Heart left ventricle (tissue), 16 donors: ENCODE measurements at regions not wholly inside any gene's neighbourhood (a gene's known extent, or its start where the extent isn't known, plus 50 kb on each side); places are given as distances from the start of the nearest gene placed in this dataset.

ENCODE experiments used
- ATAC-seq, 4 donors: fragments of 200-7000 bp; cut with Tn5 transposase; one replicate each; pipeline ENCODE4 v1.9.1; 2020 to 2022; ENCODE audit warnings: moderate library complexity in 4 of 4, mild to moderate bottlenecking in 3 of 4, moderate number of reproducible peaks in 1 of 4
- DNase-seq, 5 donors: peaks; one replicate each; pipeline ENCODE4 v3.0.0-alpha.2; 2020
- H3K27ac ChIP-seq, 12 donors: fragments of 200-600 bp; sonication (generic) in 4 of 12; one replicate each; pipeline versions ENCODE4 v1.5.0 to v1.8.0; 2016 to 2022; ENCODE audit warnings: mild to moderate bottlenecking in 2 of 12
- H3K27me3 ChIP-seq, 9 donors: fragments of 200-600 bp; sonication (generic) in 2 of 9; one replicate each; pipeline versions ENCODE4 v1.5.1 to v1.8.0; 2016 to 2022; ENCODE audit warnings: mild to moderate bottlenecking in 3 of 9
- H3K36me3 ChIP-seq, 9 donors: fragments of 200-600 bp; sonication (generic) in 2 of 9; one replicate each; pipeline versions ENCODE4 v1.5.0 to v1.8.0; 2018 to 2022; ENCODE audit warnings: mild to moderate bottlenecking in 2 of 9
- H3K4me1 ChIP-seq, 12 donors: fragments of 200-600 bp; sonication (generic) in 4 of 12; one replicate each; pipeline versions ENCODE4 v1.5.0 to v1.8.0; 2016 to 2022; ENCODE audit warnings: mild to moderate bottlenecking in 3 of 12
- H3K4me3 ChIP-seq, 12 donors: fragments of 200-600 bp; sonication (generic) in 4 of 12; one replicate each; pipeline versions ENCODE4 v1.5.0 to v1.8.0; 2017 to 2022; ENCODE audit warnings: mild to moderate bottlenecking in 9 of 12, moderate library complexity in 4 of 12
- H3K9me3 ChIP-seq, 12 donors: fragments of 200-600 bp; sonication (generic) in 4 of 12; one replicate each; pipeline versions ENCODE4 v1.5.0 to v1.8.0; 2016 to 2022; ENCODE audit warnings: mild to moderate bottlenecking in 1 of 12
- POLR2A ChIP-seq, 2 donors: fragments of 450-650 bp; IDR thresholded peaks; one replicate each; pipeline ENCODE4 v1.6.1; 2017; ENCODE audit warnings: antibody characterized with exemption in 2 of 2, mild to moderate bottlenecking in 2 of 2, moderate library complexity in 2 of 2
- WGBS, 4 donors: extraction: QIAGEN DNeasy Blood & Tissue Kit in 2 of 4; methylation state at CpG; one replicate each; pipeline versions ENCODE4 v1.1.5 to v1.1.7; 2013 to 2018; 5-methylcytosine and 5-hydroxymethylcytosine counted together
- intact Hi-C, 10 donors: fragments of 100-400 bp; cut with DNase I; formaldehyde crosslinking; loops; one replicate each; pipeline versions ENCODE4 v1.11.1 to v1.14.2; 2022
- TF ChIP-seq, protein P1 (sequence below), 12 donors: fragments of 200-600 bp; sonication (generic) in 4 of 12; IDR thresholded peaks; one replicate each; pipeline versions ENCODE4 v1.5.0 to v1.8.0; 2018 to 2022; ENCODE audit warnings: antibody characterized with exemption in 12 of 12, mild to moderate bottlenecking in 5 of 12
- donor health status: ischemic (EF 13 %, LVEDD 7.1; RV severe dilation, severe dysfunction).
- donor health status: healthy with polysubstance abuse.
- donor health status: DM: no; HTN: yes; CAD: no.
- donor health status: DM: no; HTN: no; CAD: no.
- donor health status: ischemic (EF 25% LVEDD 6.9; RV normal size, moderate dysfunction).
- donor health status: ischemic (EF 25% LVEDD 5.7; RV mildly dilated, moderate dysfunction).
- donor health status: healthy.
- donor health status: DM: yes; HTN: yes; CAD: no.
- donor health status: ischemic (EF 35%, LVEDD 5.7; RV mildly dilated, moderate dysfunction).
- donor health status: nonischemic (EF 11% LVEDD 7.7; RV severe dilation, severe dysfunction).
- donor health status: DM: yes; HTN: yes; CAD: no.
- donor health status: PGD.
- donor health status: ischemic (EF 29% LVEDD 5.4; RV normal size, mild dysfunction).
- donor health status: nonischemic (EF 23%, LVEDD 6.1; RV moderate dilation, normal function).

DNA sequence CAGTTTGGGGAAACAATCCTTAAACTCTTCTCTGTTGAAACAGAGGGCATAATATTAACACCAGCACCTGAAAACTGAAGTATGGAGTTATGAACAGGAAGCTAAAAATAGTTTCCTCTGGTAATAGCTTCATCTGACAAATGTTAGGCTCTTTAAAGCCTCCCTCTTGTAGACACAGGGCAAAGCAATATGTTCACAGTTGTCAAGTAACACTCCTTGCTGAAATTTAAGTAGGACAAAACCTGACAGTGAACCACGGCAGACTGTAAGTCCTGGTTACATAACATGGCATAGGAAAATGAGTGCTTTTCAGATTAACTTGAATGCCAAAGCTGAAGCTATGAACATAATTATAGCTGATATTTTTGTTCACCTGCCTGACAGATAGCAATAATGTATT is 172.9 kb downstream of the CMPK2 start:
- intact Hi-C loops: no loop called here
- WGBS, 4 donors: 45 to 60% (median 57%) methylated on average over 1 of the region's 1 CpG
- peaks cover 0 to 23% (median 11%) of the 10 kb centered on the region in 12 donors for H3K4me1 ChIP-seq
- DNase-seq (no peak), ATAC-seq (peak in 3 of 4 donors; percentile 34 to 70 (median 68))
- no peak overlapping the region for H3K4me3 ChIP-seq
- TF ChIP-seq POLR2A (IDR thresholded peaks at IDR 0.05): no peak
- TF ChIP-seq, protein P1, sequence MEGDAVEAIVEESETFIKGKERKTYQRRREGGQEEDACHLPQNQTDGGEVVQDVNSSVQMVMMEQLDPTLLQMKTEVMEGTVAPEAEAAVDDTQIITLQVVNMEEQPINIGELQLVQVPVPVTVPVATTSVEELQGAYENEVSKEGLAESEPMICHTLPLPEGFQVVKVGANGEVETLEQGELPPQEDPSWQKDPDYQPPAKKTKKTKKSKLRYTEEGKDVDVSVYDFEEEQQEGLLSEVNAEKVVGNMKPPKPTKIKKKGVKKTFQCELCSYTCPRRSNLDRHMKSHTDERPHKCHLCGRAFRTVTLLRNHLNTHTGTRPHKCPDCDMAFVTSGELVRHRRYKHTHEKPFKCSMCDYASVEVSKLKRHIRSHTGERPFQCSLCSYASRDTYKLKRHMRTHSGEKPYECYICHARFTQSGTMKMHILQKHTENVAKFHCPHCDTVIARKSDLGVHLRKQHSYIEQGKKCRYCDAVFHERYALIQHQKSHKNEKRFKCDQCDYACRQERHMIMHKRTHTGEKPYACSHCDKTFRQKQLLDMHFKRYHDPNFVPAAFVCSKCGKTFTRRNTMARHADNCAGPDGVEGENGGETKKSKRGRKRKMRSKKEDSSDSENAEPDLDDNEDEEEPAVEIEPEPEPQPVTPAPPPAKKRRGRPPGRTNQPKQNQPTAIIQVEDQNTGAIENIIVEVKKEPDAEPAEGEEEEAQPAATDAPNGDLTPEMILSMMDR (IDR thresholded peaks at IDR 0.05): no peak
- H3K36me3 ChIP-seq: no peaks in the 10 kb centered on the region
- H3K27ac ChIP-seq: peak overlapping the region in 7 of 12 donors; percentile 42 to 54 (median 50)
- peaks cover 0 to 6% (median 0%) of the 10 kb centered on the region in 12 donors for H3K9me3 ChIP-seq
- no peaks in the 10 kb centered on the region for H3K27me3 ChIP-seq

DNA sequence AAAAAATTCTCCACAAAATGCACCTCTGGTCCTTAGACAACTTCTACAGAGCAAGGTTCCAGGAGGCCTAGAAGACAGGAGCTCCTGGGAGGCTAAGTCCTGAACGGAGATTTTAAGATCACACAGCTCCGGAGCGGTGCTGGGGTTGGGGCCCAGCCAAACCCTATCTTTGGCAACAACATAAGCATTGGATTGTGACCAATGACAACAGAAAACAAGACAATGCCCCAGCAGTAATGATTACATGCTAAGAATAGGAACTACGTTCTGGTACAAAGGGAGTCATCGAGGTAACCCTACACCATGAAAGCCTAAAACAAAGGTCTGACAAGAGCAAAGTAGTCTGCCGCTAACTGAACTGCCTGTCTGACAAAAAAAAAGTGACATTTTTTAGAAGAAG is 171.2 kb downstream of the CMPK2 start:
- Histone ChIP-seq H3K9me3 (no peaks in the 10 kb centered on the region), H3K27me3 (no peaks in the 10 kb centered on the region), H3K27ac (peak overlapping the region in 10 of 12 donors; percentile 17 to 58 (median 46)), H3K4me3 (no peak overlapping the region), H3K4me1 (peaks cover 0 to 23% (median 11%) of the 10 kb centered on the region in 12 donors), H3K36me3 (no peaks in the 10 kb centered on the region)
- TF ChIP-seq, protein P1 (IDR thresholded peaks at IDR 0.05): no peak
- no peak for TF ChIP-seq POLR2A (IDR thresholded peaks at IDR 0.05)
- WGBS, 4 donors: 11 to 14% (median 13%) methylated on average over 6 of the region's 6 CpGs
- peak; percentile 93 to 97 (median 96) for ATAC-seq
- DNase-seq: peak in 4 of 5 donors; percentile 20 to 61 (median 42)
- intact Hi-C loops: no loop called here

DNA sequence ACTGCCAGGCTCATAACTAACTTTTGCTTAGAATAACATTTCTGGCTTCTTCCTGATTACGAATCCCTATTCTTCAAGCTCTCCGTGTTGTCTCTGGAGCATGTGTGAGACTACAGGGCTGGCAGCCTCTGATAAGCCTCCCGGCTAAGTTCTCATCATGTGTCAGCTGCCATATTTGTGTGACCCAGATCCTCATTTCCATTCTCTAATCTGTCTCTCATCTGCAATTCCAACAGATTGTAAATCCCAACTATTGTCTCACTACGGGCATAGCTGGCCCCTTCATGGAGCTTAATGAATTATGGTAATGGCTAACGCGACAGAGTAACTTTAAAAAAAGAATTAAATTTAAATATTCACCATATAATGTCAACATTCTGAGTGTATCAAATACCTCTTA is 165.4 kb downstream of the CMPK2 start:
- H3K36me3 ChIP-seq: no peaks in the 10 kb centered on the region
- ATAC-seq (no peak), DNase-seq (no peak)
- no peak overlapping the region for H3K27ac ChIP-seq
- peaks cover 0 to 22% (median 9%) of the 10 kb centered on the region in 12 donors for H3K9me3 ChIP-seq
- H3K27me3 ChIP-seq: no peaks in the 10 kb centered on the region
- H3K4me3 ChIP-seq: no peak overlapping the region
- 50 to 63% (median 55%) methylated on average over 6 of the region's 6 CpGs for WGBS, 4 donors
- peaks cover 0 to under 1% (median 0%) of the 10 kb centered on the region in 12 donors for H3K4me1 ChIP-seq
- intact Hi-C loops: no loop called here
- TF ChIP-seq, protein P1 (IDR thresholded peaks at IDR 0.05): no peak
- no peak for TF ChIP-seq POLR2A (IDR thresholded peaks at IDR 0.05)

DNA sequence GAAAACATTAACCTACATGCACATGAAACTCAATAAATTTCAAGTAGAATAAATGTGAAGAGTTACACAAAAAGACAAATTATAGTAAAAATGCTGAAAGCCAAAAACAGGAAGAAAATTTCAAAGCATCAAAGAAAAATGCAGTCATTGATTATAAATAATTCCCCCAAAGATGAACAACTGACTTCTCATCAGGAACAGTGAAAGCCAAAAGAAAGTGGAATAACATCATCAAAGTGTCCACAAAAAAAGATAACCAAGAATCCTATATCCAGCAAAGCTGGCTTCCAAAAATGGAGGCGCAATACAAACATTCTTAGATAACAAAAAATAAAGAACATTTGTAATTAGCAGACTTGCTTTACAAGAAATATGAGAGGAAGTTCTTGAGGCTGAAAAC is 161.6 kb downstream of the CMPK2 start:
- TF ChIP-seq POLR2A (IDR thresholded peaks at IDR 0.05): no peak
- TF ChIP-seq, protein P1 (IDR thresholded peaks at IDR 0.05): no peak

More for the DNA sequence above, 161.6 kb downstream of the CMPK2 start:
- 92 to 98% (median 94%) methylated on average over 1 of the region's 1 CpG for WGBS, 4 donors
- H3K9me3 ChIP-seq: peaks cover 0 to 31% (median 9%) of the 10 kb centered on the region in 12 donors
- H3K4me1 ChIP-seq: no peaks in the 10 kb centered on the region
- no peaks in the 10 kb centered on the region for H3K27me3 ChIP-seq
- ATAC-seq (no peak), DNase-seq (no peak)
- no peak overlapping the region for H3K27ac ChIP-seq
- intact Hi-C loops: no loop called here
- H3K36me3 ChIP-seq: no peaks in the 10 kb centered on the region
- no peak overlapping the region for H3K4me3 ChIP-seq
